DLD1 (cell line): ENCODE measurements at regions not wholly inside any gene's neighbourhood (a gene's known extent, or its start where the extent isn't known, plus 50 kb on each side); places are given as distances from the start of the nearest gene placed in this dataset.

ENCODE experiments used
- in situ Hi-C: cut with HindIII; loops from 2 replicates; pipeline ENCODE4 v1.10.0; 2017; ENCODE audit warnings: low sequenced_read_pairs

GRCh38 chr5:57608542-57608941 is 125.9 kb upstream of the ACTBL2 start:
- in situ Hi-C loops, result loop anchor here (10.0 kb wide), 1 partner anchor 436 kb away; no protein-coding TSS in a partner anchor

- in situ Hi-C loops, result loop anchor here (10.0 kb wide), 1 partner anchor 443 kb away; no protein-coding TSS in a partner anchor
Observed at GRCh38 chr5:57601996-57602395, 119.4 kb upstream of the ACTBL2 start.

DNA sequence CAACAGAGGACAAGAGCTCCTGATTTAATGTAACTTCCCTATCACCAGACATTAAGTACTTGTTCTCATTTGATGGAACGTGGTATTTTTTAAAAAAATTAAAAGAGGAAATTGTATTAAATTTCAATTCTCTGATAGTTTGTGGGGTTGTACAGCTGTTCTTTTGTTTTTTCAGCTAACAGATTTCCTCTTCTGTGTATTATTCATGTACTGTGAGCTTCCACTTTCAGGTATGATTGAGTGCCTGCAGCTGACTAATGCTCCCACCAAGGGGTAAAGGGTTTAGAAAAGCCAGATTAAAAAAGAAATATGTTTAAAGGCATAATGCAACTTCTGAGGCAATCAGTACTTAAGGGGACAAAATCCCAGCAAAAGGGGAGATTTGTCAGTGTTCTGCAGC is 117.7 kb upstream of the ACTBL2 start:
- in situ Hi-C loops, result loop anchor here (10.0 kb wide), 1 partner anchor 444 kb away; no protein-coding TSS in a partner anchor

DNA sequence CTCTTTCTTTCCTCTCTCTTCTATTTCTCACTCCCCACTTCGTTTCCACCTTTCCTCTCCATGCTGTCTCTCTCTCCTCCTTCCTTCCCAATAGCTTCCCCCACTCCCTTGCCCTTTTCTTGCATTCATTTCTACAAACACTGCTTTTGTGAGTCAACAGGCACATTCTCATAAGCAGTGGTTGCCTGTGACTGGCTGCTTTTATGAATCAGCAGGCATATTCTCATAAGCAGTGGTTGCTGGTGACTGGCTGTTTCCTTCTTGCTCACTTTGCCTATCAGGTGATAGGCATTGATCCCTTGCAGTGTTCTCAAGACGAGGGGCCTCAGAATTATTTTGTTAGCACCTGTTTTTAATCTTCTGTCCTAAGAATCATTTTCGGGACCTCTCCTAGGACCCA is 116.1 kb upstream of the ACTBL2 start:
- in situ Hi-C loops, result no loop called here

GRCh38 chr5:57598097-57598496 is 115.5 kb upstream of the ACTBL2 start:
- in situ Hi-C loops, result no loop called here

DNA sequence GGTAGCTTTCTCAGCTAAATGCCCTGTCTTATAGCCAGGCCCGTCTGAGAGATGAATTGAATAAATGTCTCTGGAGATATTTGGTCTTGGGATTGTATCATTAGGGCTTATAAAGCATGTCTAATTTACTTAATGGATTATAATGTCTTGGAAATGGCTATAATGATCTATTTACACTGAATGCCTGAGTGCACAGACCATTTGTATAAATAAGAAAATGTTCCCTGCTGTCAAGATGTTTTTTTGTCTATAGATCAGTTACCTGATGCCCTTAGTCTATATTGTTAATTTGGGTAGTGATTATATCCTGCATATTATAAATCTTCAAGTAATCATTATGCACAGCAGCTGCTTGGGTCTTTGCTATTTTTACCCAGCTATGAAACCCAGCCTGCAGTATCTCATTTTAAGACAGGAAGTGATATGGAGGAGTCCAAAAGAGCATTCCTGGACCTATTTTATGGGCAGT is 112.9 kb upstream of the ACTBL2 start:
- in situ Hi-C loops, result no loop called here

- in situ Hi-C loops, result no loop called here
Observed at GRCh38 chr5:57594436-57594835, 111.8 kb upstream of the ACTBL2 start.

GRCh38 chr5:57592236-57592635 is 109.6 kb upstream of the ACTBL2 start:
- in situ Hi-C loops, result no loop called here

DNA sequence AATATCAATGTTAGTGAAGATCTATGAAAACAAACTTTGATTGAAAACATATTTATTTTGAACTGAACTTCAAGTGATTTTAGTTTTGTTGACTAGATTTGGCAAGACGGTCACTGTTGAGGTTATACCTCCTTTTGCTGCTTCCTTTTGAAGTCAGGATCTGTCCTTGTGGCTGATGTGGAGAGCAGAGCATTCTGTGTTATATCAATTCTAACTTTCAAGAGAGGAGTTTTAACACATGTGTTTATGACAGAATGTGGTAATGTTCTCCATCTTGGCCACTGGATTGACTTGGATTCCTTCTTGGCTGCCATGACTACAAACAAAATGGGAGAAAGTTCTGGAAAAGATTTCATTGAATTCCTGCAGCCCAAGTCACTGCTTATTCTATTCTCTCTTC is 104.0 kb upstream of the ACTBL2 start:
- in situ Hi-C loops, result no loop called here

- in situ Hi-C loops, result no loop called here
Observed at GRCh38 chr5:57582578-57583070, 100.0 kb upstream of the ACTBL2 start.

GRCh38 chr5:57581772-57582171 is 99.2 kb upstream of the ACTBL2 start:
- in situ Hi-C loops, result no loop called here

GRCh38 chr5:57581222-57581621 is 98.6 kb upstream of the ACTBL2 start:
- in situ Hi-C loops, result no loop called here

GRCh38 chr5:57577432-57578175 is 95.0 kb upstream of the ACTBL2 start:
- in situ Hi-C loops, result no loop called here

GRCh38 chr5:57576317-57576716 is 93.7 kb upstream of the ACTBL2 start:
- in situ Hi-C loops, result no loop called here

DNA sequence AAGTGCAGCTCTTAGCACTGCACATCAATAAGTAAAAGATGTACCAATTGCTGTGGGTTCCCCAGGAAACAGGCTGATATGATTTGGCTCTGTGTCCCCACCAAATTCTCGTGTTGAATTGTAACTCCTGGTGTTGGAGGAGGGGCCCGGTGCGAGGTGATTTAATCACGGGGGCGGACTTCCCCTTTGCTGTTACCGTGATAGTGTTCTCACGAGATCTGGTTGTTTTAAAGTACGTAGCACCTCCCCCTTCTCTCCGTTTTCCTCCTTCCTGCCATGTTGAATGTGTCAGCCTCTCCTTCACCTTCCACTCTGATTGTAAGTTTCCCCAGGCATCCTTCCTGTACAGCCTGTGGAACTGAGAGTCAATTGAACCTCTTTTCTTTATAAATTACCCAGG is 93.2 kb upstream of the ACTBL2 start:
- in situ Hi-C loops, result no loop called here

DNA sequence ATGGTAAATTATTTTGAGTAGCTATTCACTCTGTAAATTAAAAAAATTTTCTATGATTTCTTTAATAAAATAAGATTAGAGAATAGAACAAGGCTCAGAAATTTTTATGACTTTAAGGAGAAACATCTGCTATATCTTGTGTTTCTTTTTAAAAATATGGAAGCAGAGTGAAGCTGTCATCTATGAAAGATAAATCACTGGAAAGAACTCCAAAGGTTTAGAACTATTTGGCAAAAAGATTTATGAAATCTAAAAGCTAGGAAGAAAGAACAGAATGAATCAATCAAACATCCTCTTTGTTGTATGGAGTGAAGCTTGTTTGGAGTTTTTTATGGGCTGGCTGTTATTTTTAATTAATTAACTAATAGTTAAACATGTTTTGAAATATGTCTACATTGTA is 89.8 kb upstream of the ACTBL2 start:
- in situ Hi-C loops, result no loop called here

DNA sequence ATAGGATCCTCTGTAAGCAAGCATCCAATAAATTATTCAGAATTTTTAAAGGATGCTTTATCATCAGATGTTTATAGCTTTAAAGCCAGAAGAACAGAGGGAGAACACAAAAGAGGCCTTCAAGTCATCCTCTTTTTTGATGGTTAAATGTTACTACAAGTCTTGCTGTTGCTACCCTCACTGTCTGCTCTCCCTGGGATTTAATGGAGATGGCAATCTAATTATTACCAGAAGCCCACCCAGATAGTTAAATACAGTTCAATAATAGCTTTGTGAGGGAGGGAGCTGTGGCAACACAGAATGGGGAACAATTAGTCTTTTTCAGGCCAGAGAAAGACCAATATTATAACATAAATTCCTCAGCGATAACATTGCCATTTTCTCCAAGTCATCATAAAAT is 87.0 kb upstream of the ACTBL2 start:
- in situ Hi-C loops, result no loop called here

DNA sequence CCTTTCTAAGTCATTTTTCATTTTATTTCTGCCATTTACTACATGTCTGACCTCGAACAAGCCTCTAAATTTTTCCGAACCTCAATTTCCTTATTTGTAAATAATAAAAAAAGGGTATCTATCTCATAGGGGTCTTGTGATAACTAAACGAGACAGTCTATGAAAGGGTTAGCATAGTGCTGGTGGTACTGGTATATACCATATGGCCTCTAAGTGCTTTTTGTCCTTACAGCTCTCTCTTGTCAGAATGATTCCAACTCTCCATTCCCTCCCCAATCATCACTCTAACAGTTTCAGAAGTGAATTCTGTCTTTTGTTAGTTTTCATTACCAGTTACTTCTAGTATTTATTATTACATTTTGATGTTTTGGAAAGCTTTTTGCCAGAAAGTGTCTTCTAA is 85.5 kb upstream of the ACTBL2 start:
- in situ Hi-C loops, result no loop called here

DNA sequence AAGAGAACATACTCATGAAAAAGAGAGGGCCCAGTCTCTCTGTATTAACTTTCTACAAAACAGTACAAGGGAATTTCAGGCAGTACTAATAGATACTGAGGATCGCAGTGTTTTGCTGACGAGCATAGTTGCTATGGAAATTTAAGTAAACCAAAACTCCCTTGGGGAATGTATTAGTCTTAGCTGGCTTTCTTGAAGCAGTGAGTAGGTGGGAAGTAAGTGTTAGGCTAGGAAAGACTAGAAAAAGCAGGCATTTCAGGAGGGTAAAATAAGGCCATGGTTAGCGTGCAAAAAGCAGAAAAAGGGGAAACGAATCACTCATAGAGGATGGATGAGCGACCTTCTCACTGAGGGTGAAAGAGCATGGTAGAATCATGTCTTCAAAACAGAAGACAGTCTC is 84.3 kb upstream of the ACTBL2 start:
- in situ Hi-C loops, result no loop called here

DNA sequence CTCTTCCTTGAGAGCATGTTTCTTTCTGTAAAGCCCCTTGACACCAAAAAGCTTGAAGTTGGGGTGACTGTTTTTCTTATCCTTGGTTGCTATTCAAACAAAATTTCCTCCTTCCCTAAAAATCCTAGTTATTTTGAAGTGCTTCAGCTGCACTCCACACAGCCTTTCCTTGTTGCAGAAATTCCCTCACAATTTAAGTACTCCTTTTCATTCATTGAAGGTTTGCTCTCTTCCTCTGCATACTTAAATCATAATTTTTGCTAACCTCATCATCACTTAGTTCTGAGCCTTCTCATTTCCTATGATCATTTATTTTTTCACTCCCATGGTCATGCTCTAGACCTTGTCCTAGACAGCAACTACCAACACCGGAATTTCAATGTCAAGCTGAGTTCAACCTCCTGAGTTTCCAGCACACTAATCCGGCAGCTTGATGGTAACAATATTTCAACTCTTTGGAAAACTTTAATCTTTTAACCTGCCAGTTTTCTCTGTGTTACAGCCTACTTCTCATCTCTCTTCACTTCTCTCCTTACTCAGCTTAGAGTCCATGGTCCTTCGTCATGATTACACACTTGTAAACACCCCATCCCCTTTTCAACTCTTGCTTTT is 78.7 kb upstream of the ACTBL2 start:
- in situ Hi-C loops, result no loop called here

- in situ Hi-C loops, result no loop called here
Observed at GRCh38 chr5:57559110-57559635, 76.6 kb upstream of the ACTBL2 start.

DNA sequence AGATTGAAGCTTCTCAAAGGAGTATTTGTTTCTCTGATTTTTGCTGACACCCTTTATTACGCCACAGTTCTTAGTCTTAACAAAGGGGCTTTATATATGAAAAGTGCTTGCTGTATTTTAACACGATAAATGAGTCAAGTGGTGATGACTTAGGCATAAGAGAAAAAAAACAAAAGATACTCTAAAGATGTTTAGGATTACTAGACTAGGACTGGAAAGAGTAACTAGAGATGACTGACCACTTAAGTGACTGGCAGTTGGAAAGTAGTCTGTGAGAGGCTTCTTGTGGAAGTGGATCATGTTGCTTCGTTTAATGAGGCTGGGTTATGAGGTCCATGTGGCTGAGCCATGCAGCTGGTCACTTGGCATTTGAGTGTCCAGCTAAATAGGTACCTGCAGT is 69.4 kb upstream of the ACTBL2 start:
- in situ Hi-C loops, result no loop called here
